Epithelial cell of esophagus (primary cell): ENCODE measurements at regions not wholly inside any gene's neighbourhood (a gene's known extent, or its start where the extent isn't known, plus 50 kb on each side); places are given as distances from the start of the nearest gene placed in this dataset.

Experiments
- DNase-seq: peaks from one replicate; pipeline ENCODE4 v3.0.0; 2010; ENCODE audit warnings: low read depth
- H3K4me3 ChIP-seq: 2 replicates; pipeline ENCODE4 v1.5.1; 2011; ENCODE audit warnings: mild to moderate bottlenecking, low read length, control low read depth
- CTCF ChIP-seq: IDR thresholded peaks from 2 replicates; pipeline ENCODE4 v1.5.1; 2011; ENCODE audit warnings: low read depth, mild to moderate bottlenecking, low read length, control low read depth, inconsistent platforms; ENCODE audit not compliant: insufficient read depth; ENCODE audit errors: missing control alignments

DNA sequence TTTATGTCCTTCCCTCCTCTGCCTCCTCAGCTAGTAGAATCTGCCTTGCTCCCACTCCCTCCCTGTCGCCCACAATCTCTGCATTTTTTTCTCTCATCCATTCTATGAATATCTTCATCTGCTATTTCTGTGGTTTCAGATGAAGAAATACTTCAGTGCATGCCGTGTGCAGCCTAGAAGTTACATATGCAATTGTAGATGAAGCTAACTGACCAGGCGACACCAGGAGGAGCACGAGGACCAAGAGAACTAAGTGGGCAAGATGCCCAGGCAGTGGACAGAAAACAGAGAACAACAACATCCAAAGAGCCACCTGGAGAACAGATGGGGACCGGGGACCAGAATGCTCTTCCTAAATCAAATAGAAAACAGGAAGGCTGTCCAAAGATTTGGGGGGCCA is 121.4 kb upstream of the ATP11B start:
- no peak overlapping the region for H3K4me3 ChIP-seq
- DNase-seq = peak; percentile 11
- TF ChIP-seq CTCF = no peak

GRCh38 chr3:182673336-182673735 is 120.0 kb upstream of the ATP11B start:
- no peak for DNase-seq
- TF ChIP-seq CTCF = no peak
- no peak overlapping the region for H3K4me3 ChIP-seq

- TF ChIP-seq CTCF = no peak
- peak; percentile 57 for DNase-seq
- H3K4me3 ChIP-seq = peak overlapping the region; percentile 35
These were observed 110.8 kb upstream of the ATP11B start for GRCh38 chr3:182682263-182683241.

DNA sequence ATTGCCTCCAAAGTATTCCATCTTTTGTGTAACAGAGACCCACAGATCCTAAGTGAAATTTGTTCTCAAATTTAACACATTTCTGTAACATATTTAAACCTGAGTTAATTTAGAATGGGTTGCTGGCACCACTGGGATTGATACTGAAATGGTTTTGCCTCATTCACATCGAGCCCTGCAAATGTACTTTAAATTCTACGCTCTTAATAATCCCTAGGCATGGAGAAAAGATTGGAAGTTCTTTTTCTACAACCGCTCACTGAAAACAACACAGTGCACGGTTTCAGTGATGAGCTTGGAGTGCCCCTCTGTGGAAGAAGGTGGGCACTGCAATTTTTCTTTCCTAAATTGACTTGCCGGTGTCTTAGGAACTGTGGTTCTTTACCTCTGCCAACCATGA is 109.9 kb upstream of the ATP11B start:
- peak; percentile 79 for DNase-seq
- H3K4me3 ChIP-seq = no peak overlapping the region
- TF ChIP-seq CTCF = peak; percentile 98

GRCh38 chr3:182683858-182684257 is 109.4 kb upstream of the ATP11B start:
- no peak overlapping the region for H3K4me3 ChIP-seq
- no peak for DNase-seq
- TF ChIP-seq CTCF = no peak

DNA sequence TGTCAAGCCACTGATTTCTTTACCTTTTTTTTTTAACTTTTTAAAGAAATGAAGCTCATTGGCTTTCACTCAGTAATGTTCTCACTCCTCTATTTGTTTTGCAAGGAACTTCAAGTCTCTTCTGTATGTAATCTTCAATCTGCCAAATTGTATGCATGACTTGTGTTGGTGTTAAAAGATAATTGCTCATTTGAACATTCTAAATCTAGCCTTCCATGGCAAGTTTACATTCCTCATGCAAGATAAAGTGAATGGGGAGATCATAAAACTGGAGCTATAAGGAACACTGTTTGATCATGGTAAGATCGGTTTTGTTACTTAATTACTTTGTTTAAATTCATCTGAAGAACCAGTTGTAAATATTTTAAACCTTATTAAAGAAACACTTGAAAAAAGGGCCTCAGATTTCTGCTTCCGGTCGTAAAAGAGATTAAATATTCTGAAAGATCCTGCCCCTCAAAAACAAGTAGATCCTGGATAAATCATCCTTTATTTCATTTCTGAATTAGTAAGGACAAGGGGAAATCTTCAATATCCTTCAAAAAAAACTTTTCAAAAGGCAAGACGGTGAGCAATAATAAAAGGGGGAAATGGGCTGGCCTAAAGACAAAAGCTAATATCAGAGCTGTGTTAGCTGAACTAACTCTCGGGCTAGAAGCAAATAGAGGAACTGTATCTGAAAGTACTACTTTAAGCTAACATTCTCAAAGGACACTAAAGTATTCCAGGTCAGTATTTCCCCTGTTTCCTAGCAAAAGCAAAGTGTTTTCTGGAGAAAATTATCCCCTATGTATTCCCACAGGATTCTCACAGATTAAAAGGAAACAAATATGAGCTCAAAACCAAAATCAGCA is 107.0 kb upstream of the ATP11B start:
- TF ChIP-seq CTCF = no peak
- H3K4me3 ChIP-seq = no peak overlapping the region
- DNase-seq = no peak
